NCI-H1436 treated with DMSO at 0.1 percent for 48 hours (cell line): ENCODE measurements at regions not wholly inside any gene's neighbourhood (a gene's known extent, or its start where the extent isn't known, plus 50 kb on each side); places are given as distances from the start of the nearest gene placed in this dataset.
"Not testable (repeated sequence)": the region's sequence is repeated elsewhere in the genome, so short reads cannot be mapped to it uniquely, and the experiment has no call there.

ENCODE experiments used
- DNase-seq: peaks from one replicate; lab custom pipeline; 2025; lab: John Stamatoyannopoulos, UW

- DNase-seq = no peak
Measured at GRCh38 chr13:90592943-90593342, 754.5 kb upstream of the MIR17HG start.

GRCh38 chr13:90594681-90595080 is 752.8 kb upstream of the MIR17HG start:
- DNase-seq = no peak

DNA sequence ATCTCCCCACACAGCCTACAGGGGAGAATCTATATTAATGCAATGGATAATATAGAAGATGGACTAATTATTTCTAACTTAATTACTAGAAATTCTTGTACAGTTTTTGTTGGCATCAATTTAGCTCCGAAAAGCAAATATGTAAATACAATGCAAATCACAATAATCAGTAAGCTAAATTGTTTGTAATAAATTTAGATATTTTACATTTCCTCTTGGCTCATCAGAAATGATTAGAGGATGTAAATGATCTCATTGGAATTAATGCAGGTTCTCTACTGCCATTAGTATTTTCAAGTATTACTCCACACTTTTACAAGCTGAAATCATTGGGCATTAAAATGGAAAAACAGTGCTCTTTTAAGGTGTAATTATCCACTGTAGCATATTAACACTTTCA is 741.8 kb upstream of the MIR17HG start:
- DNase-seq = no peak

GRCh38 chr13:90606921-90607320 is 740.6 kb upstream of the MIR17HG start:
- not testable (repeated sequence) for DNase-seq

GRCh38 chr13:90612391-90612790 is 735.1 kb upstream of the MIR17HG start:
- DNase-seq = no peak

DNA sequence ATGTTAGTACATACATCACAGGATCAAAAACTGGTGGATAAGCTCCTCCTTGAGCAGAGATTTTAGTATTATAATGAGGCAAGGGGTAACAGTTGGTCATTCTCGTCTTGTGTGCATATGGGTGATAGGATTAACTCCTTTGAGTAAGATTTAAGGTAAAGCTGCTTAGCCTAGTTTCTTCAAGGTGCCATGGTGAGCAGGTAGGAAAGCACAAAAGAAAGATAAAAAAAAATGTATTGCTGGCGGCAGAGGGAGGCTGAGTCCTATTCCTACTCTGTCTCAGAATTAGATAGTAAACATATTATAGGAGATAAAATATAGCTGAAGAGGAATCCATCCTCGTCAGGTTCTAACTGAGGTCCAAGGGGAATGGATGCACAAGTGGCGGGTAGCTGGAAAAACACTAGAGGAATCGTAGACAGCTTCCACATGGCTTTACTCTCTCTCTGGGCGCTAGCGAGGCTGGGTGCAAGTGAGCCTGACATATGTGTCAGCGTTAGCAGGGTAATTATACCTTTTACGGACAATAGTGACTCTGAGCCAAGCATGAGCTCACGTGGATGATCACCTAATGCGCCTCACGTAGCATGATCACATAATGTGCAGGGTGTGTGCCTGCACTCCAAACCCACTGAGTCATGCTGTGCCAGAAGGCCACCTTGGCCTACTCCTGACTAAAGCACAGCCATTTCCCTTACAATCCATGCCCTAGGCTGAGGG is 734.3 kb upstream of the MIR17HG start:
- DNase-seq = no peak

DNA sequence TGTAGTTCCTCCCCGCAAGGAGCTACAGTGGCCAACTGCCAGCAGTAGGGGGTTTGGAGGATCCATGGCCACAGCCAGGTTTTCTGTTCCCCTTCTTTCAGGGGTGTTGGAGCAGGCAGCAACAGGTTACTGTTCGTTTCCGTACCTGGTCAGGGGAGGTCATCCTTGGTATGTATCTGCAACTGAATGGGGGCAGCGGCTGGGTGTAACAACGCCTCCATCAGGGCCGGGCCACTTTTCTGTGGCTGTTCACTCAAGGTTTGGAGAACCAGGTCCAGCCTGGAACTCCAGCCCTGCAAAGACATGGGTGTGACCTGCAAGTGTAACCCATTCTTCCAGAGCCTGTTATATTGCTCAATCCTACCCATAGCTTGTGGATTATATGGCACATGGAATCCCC is 732.3 kb upstream of the MIR17HG start:
- no peak for DNase-seq

DNA sequence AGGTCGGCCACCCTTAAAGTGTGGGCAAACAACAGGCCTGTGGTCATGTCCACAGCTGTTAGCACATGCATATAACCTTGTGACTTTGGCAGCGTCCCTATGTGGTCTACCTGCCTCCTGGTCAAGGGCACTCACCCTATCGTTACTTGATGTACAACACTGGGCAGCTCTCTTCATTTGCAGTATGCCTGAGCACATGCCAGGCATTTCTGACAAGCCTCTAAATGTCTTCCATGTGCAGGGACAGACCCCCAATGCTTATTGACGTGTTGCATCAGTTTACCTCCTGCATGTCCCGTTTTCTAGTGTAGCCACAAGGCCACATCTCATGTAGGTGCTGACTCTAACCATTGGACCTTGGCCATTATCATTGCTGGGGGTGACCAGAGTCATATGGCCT is 731.7 kb upstream of the MIR17HG start:
- no peak for DNase-seq

DNA sequence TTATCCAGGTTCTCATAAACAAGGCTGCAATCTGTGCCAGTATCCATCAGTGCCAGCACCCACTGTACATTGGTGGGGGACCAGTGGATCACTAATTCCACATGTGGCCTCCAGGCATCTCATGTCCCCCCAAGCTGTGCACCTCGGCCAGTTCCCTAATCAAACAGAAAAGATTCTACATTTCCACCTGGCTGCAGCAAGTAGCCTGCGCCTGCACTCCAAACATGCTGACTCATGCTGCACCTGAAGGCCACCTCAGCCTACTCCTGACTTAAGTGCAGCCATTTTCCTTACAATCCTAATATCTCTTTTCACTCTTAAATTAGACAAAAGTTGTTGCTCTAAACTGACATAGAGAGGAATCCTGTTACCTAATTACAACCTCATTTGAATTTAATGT is 729.4 kb upstream of the MIR17HG start:
- DNase-seq = no peak

DNA sequence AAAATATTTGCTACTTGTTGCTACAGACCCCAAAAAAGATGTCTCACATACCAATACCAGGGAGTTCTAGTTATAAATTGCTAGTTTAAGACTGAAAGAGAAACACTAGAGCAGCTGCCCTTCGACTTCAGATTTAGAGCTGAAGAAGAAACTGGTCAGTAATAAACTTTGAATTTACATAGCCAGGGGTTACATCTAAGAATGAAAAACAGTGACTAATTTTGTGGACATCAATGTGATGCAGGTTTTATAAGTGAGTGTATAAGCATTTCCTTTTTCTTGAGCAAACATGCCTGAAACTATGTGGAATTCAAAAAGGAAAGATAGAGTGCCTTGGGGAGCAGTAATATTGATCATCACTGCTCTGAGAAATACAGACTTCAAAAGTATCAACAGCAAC is 724.9 kb upstream of the MIR17HG start:
- DNase-seq = no peak

- no peak for DNase-seq
Measured at GRCh38 chr13:90623318-90624011, 724.0 kb upstream of the MIR17HG start.

GRCh38 chr13:90627813-90628212 is 719.7 kb upstream of the MIR17HG start:
- no peak for DNase-seq

DNA sequence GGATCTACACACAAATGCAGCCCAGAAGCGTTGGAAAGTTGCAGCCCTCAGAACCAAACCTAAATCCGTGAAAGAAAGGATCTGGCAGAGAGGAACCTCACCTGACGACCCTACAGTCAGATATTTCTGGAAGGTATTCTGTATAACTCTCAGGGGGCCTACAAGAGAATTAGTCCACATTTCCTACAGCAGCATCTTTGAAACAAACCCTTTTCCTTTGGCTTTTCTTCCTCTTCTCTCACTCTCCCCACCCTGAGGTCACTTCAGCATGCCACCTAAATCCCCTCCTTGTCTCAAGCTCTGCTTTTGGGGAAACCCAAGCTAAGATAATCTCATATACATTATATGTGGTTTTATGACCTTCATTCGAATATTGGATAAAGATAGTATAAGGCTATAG is 719.0 kb upstream of the MIR17HG start:
- DNase-seq = no peak

- no peak for DNase-seq
Measured at GRCh38 chr13:90630716-90631115, 716.8 kb upstream of the MIR17HG start.

DNA sequence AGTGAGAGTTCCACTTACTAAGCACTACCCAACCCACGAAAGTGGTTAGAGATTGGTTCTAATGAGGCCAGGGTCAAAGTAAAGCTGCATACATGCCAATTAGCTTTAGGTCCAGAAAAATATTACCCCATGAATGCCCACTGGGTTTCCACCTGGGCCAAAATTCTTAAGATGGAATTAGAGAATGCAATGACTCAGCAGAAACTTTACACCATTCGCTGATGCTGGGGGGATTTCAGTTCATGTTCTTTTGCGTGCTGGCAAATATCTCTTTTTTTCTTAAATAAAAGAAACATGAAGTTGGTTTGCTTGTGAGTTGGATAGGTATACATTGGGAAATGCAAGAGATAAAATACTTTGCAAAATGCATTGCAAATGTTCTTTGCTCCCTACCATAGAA is 715.3 kb upstream of the MIR17HG start:
- no peak for DNase-seq

DNA sequence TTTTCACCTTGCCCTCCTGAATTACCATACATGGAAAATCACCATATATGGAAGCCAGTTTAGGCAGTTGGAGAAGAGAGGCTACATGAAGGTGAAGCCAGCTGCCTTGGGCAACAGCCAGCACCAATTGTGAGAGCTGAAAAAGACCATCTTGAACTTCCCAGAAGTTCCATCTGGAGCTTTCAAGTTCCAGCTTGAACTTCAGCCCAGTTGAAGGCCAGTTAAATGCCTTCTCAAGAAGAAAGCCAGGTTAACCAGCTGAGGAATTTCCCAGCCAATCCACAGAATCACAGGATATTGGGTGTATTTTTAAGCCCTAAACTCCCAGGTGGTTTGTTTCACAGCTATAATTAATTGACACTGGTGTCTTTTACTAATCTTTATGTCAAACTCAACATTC is 713.6 kb upstream of the MIR17HG start:
- no peak for DNase-seq

DNA sequence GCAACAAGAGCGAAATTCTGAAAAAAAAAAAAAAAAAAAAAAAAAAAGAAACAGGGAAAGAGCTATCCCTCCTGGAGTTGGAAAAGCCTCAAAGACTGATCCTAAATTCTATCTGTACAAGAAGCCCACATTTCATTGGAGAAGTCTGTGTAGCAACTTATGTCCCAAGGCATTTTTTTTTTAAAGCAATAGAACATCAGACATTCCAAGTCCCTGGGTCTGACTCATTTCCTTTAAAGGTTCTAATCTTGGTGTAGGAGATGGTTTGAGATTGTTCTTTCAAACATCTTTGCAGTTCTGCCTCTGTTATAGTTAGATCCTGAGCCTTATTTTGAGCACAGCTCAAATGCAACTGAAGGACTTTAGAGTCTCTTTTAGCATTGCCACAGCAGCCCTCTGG is 706.5 kb upstream of the MIR17HG start:
- no peak for DNase-seq

- DNase-seq = no peak
Measured at GRCh38 chr13:90641884-90642283, 705.6 kb upstream of the MIR17HG start.

DNA sequence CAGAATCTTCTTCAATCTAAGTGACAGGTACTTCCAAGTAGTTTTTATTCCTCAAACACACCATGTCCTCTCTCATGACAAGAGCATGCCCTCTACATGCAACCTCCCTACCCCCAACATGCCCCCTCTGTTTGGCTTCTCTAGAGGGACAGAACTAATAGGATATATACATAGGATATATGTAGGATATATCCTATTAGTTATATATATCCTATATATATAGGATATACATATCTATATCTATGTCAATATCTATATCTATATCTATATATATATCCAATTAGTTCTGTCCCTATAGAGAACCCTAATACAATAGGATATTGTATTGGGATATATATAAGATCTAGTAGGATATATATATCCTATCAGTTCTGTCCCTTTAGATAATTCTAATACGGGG is 701.9 kb upstream of the MIR17HG start:
- no peak for DNase-seq

DNA sequence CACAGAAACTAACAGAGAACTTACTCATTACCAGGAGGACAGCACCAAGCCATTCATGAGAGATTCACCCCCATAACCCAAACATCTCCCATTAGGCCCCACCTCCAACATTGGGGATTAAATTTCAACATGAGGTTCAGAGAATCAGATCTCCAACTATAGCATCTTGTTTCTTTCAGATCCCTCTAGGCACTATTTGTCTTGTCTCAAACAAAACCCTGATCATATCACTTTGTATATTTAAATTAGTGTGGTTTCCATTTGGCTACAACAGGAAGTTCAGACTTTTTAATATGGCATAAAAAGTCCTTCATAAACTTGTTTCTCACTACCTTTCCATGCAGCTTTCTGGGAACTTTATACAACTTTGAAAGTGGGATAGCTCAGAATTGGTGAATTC is 699.0 kb upstream of the MIR17HG start:
- no peak for DNase-seq

DNA sequence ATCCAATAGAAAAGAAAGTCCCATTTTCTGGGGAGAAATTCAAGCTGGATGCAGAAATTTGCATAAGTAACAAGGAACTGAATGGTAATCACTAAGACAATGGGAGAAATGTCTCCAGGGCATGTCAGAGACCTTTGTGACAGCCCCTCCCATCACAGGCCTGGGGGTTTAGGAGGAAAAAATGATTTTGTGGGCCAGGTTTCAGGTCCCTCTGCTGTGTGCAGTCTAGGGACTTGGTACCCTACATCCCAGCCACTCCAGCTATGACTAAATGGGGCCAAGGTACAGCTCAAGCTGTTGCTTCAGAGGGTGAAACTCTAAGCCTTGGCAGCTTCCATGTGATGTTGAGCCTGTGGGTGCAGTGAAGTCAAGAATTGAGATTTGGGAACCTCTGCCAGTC is 695.5 kb upstream of the MIR17HG start:
- DNase-seq = no peak

DNA sequence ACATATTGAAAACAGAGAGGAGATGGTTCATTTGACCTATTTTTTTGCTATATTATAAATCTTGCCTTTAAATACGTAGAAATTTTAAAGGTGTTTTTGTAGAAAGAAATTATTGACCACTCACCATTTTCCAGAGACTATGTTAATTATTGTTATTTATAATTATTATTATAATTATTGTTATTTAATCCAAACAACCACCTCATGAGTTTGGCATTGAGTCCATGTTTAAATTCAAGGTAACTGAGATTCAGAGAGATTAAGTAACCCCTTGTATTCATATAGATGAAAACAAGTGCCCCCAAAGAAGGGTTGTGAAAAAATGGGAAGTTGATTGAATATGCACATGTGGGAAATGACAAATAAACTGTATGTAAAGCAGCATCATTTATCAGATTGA is 692.5 kb upstream of the MIR17HG start:
- DNase-seq = no peak

GRCh38 chr13:90664200-90664599 is 683.3 kb upstream of the MIR17HG start:
- DNase-seq = not testable (repeated sequence)

- DNase-seq = no peak
Measured at GRCh38 chr13:90673746-90674145, 673.7 kb upstream of the MIR17HG start.
